DND-41 (cell line): ENCODE measurements at regions not wholly inside any gene's neighbourhood (a gene's known extent, or its start where the extent isn't known, plus 50 kb on each side); places are given as distances from the start of the nearest gene placed in this dataset.

ENCODE experiments used
- ATAC-seq: fragments of 200-7000 bp; cut with Tn5 transposase; 3 replicates; pipeline ENCODE4 v1.9.1; 2021; ENCODE audit warnings: low read depth; ENCODE audit not compliant: insufficient read depth
- DNase-seq: peaks from one replicate; pipeline ENCODE4 v3.0.0-alpha.2; 2020
- H2AFZ ChIP-seq: 2 replicates; pipeline ENCODE4 v1.6.0; 2012; ENCODE audit warnings: low read depth, low read length
- H3K27ac ChIP-seq: 2 replicates; pipeline ENCODE4 v1.5.1; 2012; ENCODE audit warnings: low read length, inconsistent platforms
- H3K27me3 ChIP-seq: fragments of 200-600 bp; sonication (generic); 2 replicates; pipeline ENCODE4 v1.6.0; 2012; ENCODE audit warnings: low read length, mild to moderate bottlenecking, inconsistent platforms; ENCODE audit not compliant: insufficient read depth, poor library complexity
- H3K36me3 ChIP-seq: 2 replicates; pipeline ENCODE4 v1.5.1; 2012; ENCODE audit warnings: low read length, inconsistent platforms; ENCODE audit not compliant: insufficient read depth
- H3K4me1 ChIP-seq: 2 replicates; pipeline ENCODE4 v1.5.1; 2012; ENCODE audit warnings: mild to moderate bottlenecking, low read length; ENCODE audit not compliant: insufficient read depth
- H3K4me2 ChIP-seq: 2 replicates; pipeline ENCODE4 v1.6.0; 2012; ENCODE audit warnings: mild to moderate bottlenecking, moderate library complexity, low read length, inconsistent platforms; ENCODE audit not compliant: insufficient read depth
- H3K4me3 ChIP-seq, 2 experiments: fragments of 200-600 bp in 1 of 2; shearing (Covaris generic) in 1 of 2; 2 replicates each; pipeline ENCODE4 v1.5.1; 2012 to 2016; ENCODE audit warnings: inconsistent platforms in 2 of 2, low read length in 2 of 2, mild to moderate bottlenecking in 2 of 2, low read depth in 1 of 2, moderate library complexity in 1 of 2
- H3K79me2 ChIP-seq: 2 replicates; pipeline ENCODE4 v1.6.0; 2012; ENCODE audit warnings: low read length, inconsistent platforms; ENCODE audit not compliant: insufficient read depth
- H3K9ac ChIP-seq: 2 replicates; pipeline ENCODE4 v1.6.0; 2012; ENCODE audit warnings: low read depth, mild to moderate bottlenecking, inconsistent platforms, low read length, moderate library complexity
- H3K9me3 ChIP-seq: 2 replicates; pipeline ENCODE4 v1.5.1; 2012; ENCODE audit warnings: low read length, moderate library complexity, mild to moderate bottlenecking, inconsistent platforms; ENCODE audit not compliant: insufficient read depth, severe bottlenecking
- H4K20me1 ChIP-seq: 2 replicates; pipeline ENCODE4 v1.6.0; 2012; ENCODE audit warnings: low read length; ENCODE audit not compliant: insufficient read depth
- CTCF ChIP-seq: IDR thresholded peaks from 2 replicates; pipeline ENCODE4 v1.5.1; 2012; ENCODE audit warnings: borderline replicate concordance, low read length, moderate library complexity, mild to moderate bottlenecking; ENCODE audit not compliant: poor library complexity, severe bottlenecking; ENCODE audit errors: extremely low read depth
- EZH2 ChIP-seq: IDR thresholded peaks from 3 replicates; pipeline ENCODE4 v1.6.1; 2012; ENCODE audit warnings: borderline replicate concordance, low read depth, mild to moderate bottlenecking, moderate library complexity, low read length, inconsistent platforms; ENCODE audit not compliant: severe bottlenecking

- TF ChIP-seq CTCF, result no peak
- no peak for TF ChIP-seq EZH2
- H3K9me3 ChIP-seq, result peaks cover 4% of the 10 kb centered on the region
- no peaks in the 10 kb centered on the region for H3K27me3 ChIP-seq
- DNase-seq (no peak), ATAC-seq (no peak)
- H3K36me3 ChIP-seq, result no peaks in the 10 kb centered on the region
- no peak overlapping the region for H3K4me2 ChIP-seq
- H3K4me3 ChIP-seq, result no peak overlapping the region
- H2AFZ ChIP-seq, result no peak overlapping the region
- no peaks in the 10 kb centered on the region for H3K79me2 ChIP-seq
- H3K4me1 ChIP-seq, result no peaks in the 10 kb centered on the region
- H3K27ac ChIP-seq, result no peak overlapping the region
- no peak overlapping the region for H3K9ac ChIP-seq
- H4K20me1 ChIP-seq, result no peaks in the 10 kb centered on the region
Observed at GRCh38 chr6:164133095-164133494, 718.6 kb downstream of the QKI start.

GRCh38 chr6:164130585-164130984 lies 716.1 kb downstream of the QKI start:
- H3K79me2 ChIP-seq, result no peaks in the 10 kb centered on the region
- H3K4me3 ChIP-seq, result no peak overlapping the region
- no peak overlapping the region for H3K9ac ChIP-seq
- H2AFZ ChIP-seq, result no peak overlapping the region
- no peak for ATAC-seq
- H3K9me3 ChIP-seq, result no peaks in the 10 kb centered on the region
- H3K4me2 ChIP-seq, result no peak overlapping the region
- H3K36me3 ChIP-seq, result no peaks in the 10 kb centered on the region
- TF ChIP-seq CTCF, result no peak
- TF ChIP-seq EZH2, result no peak
- no peaks in the 10 kb centered on the region for H3K27me3 ChIP-seq
- H4K20me1 ChIP-seq, result no peaks in the 10 kb centered on the region
- H3K4me1 ChIP-seq, result no peaks in the 10 kb centered on the region
- DNase-seq, result no peak
- no peak overlapping the region for H3K27ac ChIP-seq

- Histone ChIP-seq H3K9ac (no peak overlapping the region), H3K79me2 (no peaks in the 10 kb centered on the region)
Observed at GRCh38 chr6:164130151-164130550, 715.6 kb downstream of the QKI start.

More at GRCh38 chr6:164130151-164130550, 715.6 kb downstream of the QKI start:
- Histone ChIP-seq H4K20me1 (no peaks in the 10 kb centered on the region), H2AFZ (no peak overlapping the region), H3K4me1 (no peaks in the 10 kb centered on the region), H3K9me3 (no peaks in the 10 kb centered on the region), H3K4me3 (no peak overlapping the region), H3K36me3 (no peaks in the 10 kb centered on the region), H3K4me2 (no peak overlapping the region), H3K27ac (no peak overlapping the region), H3K27me3 (no peaks in the 10 kb centered on the region)
- ATAC-seq (no peak), DNase-seq (no peak)
- no peak for TF ChIP-seq CTCF
- no peak for TF ChIP-seq EZH2
